ENCODE measurements at regions not wholly inside any gene's neighbourhood (a gene's known extent, or its start where the extent isn't known, plus 50 kb on each side); places are given as distances from the start of the nearest gene placed in this dataset.

DNA sequence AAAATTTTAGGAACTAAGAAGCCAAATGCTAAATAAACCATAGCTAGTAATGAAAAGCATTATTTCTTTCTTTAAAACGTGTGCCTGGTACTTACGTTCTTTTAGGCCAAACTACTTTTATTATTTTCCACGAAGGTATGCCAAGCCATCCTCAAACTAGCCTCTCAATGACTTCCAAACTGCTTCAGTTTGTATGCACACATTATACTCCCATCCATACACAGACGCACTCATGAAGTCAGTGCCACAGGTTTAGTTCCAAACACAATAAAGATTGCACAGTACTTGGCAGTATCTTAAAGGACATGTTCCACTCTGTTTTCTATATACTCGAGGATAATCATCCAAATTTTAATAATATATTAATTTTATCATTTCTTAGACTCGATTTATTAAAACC is 609.2 kb upstream of the ZNF385D start:
- H3K4me1 ChIP-seq (ENCODE audit: insufficient read depth, low read length): no peaks in the 10 kb centered on the region
- H3K9ac ChIP-seq (ENCODE audit: insufficient read depth, low read depth, low read length): no peak overlapping the region
- ChIA-PET CTCF (ENCODE audit: low intra/inter-chr PET ratio, low total read pairs) (no interaction called here), POLR2A (no interaction called here)
- H3K4me2 ChIP-seq (ENCODE audit: low read depth, low read length): no peak overlapping the region
- in situ Hi-C loops (cut with HindIII; ENCODE audit: extremely low pct_ligation_motif_present, low pct_unique_long_range_greater_than_20kb) (no loop called here), intact Hi-C loops (cut with micrococcal nuclease; ENCODE audit: unreplicated experiment) (no loop called here)
- FAIRE-seq (no peak), ATAC-seq (no peak), DNase-seq (ENCODE audit: low spot score) (no peak)
- H3K27me3 ChIP-seq (ENCODE audit: control insufficient read depth in 1 of 2, insufficient read depth in 2 of 2, low read length in 2 of 2): no peaks in the 10 kb centered on the region
- no peaks in the 10 kb centered on the region for H3K9me3 ChIP-seq (ENCODE audit: low read length)
- no peak for TF ChIP-seq BRCA1 (CRISPR knock-in tag; IDR thresholded peaks at IDR 0.05)
- TF ChIP-seq HOXA9 (CRISPR knock-in tag; IDR thresholded peaks at IDR 0.05; ENCODE audit: borderline replicate concordance): no peak
- TF ChIP-seq AGO2 (optimal IDR thresholded peaks at IDR 0.05; ENCODE audit: low read depth, low read length): no peak
- TF ChIP-seq, protein P1, sequence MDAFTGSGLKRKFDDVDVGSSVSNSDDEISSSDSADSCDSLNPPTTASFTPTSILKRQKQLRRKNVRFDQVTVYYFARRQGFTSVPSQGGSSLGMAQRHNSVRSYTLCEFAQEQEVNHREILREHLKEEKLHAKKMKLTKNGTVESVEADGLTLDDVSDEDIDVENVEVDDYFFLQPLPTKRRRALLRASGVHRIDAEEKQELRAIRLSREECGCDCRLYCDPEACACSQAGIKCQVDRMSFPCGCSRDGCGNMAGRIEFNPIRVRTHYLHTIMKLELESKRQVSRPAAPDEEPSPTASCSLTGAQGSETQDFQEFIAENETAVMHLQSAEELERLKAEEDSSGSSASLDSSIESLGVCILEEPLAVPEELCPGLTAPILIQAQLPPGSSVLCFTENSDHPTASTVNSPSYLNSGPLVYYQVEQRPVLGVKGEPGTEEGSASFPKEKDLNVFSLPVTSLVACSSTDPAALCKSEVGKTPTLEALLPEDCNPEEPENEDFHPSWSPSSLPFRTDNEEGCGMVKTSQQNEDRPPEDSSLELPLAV (CRISPR knock-in tag; conservative IDR thresholded peaks at IDR 0.05; ENCODE audit: low read depth): no peak
- no peak for TF ChIP-seq HMG20A (CRISPR knock-in tag; IDR thresholded peaks at IDR 0.05; ENCODE audit: borderline replicate concordance)
- TF ChIP-seq MIXL1 (CRISPR knock-in tag; IDR thresholded peaks at IDR 0.05): no peak
- TF ChIP-seq ZNF574 (CRISPR knock-in tag; IDR thresholded peaks at IDR 0.05): no peak
- no peak for TF ChIP-seq ZNF563 (CRISPR knock-in tag; IDR thresholded peaks at IDR 0.05)
- no peak for TF ChIP-seq SIX1 (CRISPR knock-in tag; IDR thresholded peaks at IDR 0.05; ENCODE audit: borderline replicate concordance)
- TF ChIP-seq SYNCRIP (IDR thresholded peaks at IDR 0.05; ENCODE audit: insufficient read depth, low read depth, low read length): no peak
- no peak for TF ChIP-seq TP53 (CRISPR knock-in tag; conservative IDR thresholded peaks at IDR 0.05)
- TF ChIP-seq ZNF713 (CRISPR knock-in tag; IDR thresholded peaks at IDR 0.05): no peak
- no peak for TF ChIP-seq ARNT2 (CRISPR knock-in tag; IDR thresholded peaks at IDR 0.05; ENCODE audit: low read depth)
- TF ChIP-seq, protein P2, sequence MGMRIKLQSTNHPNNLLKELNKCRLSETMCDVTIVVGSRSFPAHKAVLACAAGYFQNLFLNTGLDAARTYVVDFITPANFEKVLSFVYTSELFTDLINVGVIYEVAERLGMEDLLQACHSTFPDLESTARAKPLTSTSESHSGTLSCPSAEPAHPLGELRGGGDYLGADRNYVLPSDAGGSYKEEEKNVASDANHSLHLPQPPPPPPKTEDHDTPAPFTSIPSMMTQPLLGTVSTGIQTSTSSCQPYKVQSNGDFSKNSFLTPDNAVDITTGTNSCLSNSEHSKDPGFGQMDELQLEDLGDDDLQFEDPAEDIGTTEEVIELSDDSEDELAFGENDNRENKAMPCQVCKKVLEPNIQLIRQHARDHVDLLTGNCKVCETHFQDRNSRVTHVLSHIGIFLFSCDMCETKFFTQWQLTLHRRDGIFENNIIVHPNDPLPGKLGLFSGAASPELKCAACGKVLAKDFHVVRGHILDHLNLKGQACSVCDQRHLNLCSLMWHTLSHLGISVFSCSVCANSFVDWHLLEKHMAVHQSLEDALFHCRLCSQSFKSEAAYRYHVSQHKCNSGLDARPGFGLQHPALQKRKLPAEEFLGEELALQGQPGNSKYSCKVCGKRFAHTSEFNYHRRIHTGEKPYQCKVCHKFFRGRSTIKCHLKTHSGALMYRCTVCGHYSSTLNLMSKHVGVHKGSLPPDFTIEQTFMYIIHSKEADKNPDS (CRISPR knock-in tag; IDR thresholded peaks at IDR 0.05): no peak
- no peak for TF ChIP-seq PHB2 (IDR thresholded peaks at IDR 0.05; ENCODE audit: partially characterized antibody)
- no peak for TF ChIP-seq NFRKB (IDR thresholded peaks at IDR 0.05)
- TF ChIP-seq ZNF615 (CRISPR knock-in tag; IDR thresholded peaks at IDR 0.05; ENCODE audit: borderline replicate concordance): no peak
- TF ChIP-seq, protein P3, sequence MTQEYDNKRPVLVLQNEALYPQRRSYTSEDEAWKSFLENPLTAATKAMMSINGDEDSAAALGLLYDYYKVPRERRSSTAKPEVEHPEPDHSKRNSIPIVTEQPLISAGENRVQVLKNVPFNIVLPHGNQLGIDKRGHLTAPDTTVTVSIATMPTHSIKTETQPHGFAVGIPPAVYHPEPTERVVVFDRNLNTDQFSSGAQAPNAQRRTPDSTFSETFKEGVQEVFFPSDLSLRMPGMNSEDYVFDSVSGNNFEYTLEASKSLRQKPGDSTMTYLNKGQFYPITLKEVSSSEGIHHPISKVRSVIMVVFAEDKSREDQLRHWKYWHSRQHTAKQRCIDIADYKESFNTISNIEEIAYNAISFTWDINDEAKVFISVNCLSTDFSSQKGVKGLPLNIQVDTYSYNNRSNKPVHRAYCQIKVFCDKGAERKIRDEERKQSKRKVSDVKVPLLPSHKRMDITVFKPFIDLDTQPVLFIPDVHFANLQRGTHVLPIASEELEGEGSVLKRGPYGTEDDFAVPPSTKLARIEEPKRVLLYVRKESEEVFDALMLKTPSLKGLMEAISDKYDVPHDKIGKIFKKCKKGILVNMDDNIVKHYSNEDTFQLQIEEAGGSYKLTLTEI (CRISPR knock-in tag; conservative IDR thresholded peaks at IDR 0.05): no peak
- no peak for TF ChIP-seq ZNF724P (CRISPR knock-in tag; IDR thresholded peaks at IDR 0.05; ENCODE audit: borderline replicate concordance)
- no peaks in the 10 kb centered on the region for H3K79me2 ChIP-seq (ENCODE audit: insufficient read depth, low read length)
- H3K4me3 ChIP-seq (replicated peaks in 1 of 3; ENCODE audit: insufficient read depth in 1 of 3, low read depth in 2 of 3, low read length in 3 of 3): no peak overlapping the region
- no peak overlapping the region for H2AFZ ChIP-seq (ENCODE audit: low read length)
- H4K20me1 ChIP-seq (ENCODE audit: insufficient read depth, low read length): no peaks in the 10 kb centered on the region
- no peak overlapping the region for H3K27ac ChIP-seq (ENCODE audit: extremely low read length, insufficient read depth, low read length)
- WGBS (ENCODE audit: low lambda C conversion rate): under 1% methylated on average over 6 of the region's 6 CpGs
- BruUV-seq (replicated peaks): no TSS peak
- no peaks in the 10 kb centered on the region for H3K36me3 ChIP-seq (replicated peaks in 1 of 2; ENCODE audit: control insufficient read depth in 1 of 2, insufficient read depth in 2 of 2, low read length in 2 of 2)

Data from HepG2 (cell line).